ENCODE measurements at regions not wholly inside any gene's neighbourhood (a gene's known extent, or its start where the extent isn't known, plus 50 kb on each side); places are given as distances from the start of the nearest gene placed in this dataset.
"Not testable (repeated sequence)": the region's sequence is repeated elsewhere in the genome, so short reads cannot be mapped to it uniquely, and the experiment has no call there.

DNA sequence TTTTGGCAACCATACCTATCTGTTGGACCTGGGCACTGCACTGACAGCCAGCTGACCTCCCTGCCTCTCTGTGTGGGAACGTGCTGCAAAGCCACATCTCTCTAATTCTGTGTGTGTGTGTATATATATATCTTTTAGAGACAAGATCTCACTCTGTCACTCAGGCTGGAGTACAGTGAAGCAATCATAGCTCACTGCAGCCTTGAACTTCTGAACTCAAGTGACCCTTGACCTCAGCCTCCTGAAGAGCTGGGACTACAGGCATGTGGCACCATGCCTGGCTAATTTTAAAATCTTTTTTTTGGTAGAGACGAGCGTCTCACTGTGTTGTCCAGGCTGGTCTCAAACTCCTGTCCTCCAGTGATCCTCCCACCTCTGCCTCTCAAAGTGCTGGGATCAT, 282.2 kb upstream of the PLGLB2 start:
- TF ChIP-seq, protein P1, sequence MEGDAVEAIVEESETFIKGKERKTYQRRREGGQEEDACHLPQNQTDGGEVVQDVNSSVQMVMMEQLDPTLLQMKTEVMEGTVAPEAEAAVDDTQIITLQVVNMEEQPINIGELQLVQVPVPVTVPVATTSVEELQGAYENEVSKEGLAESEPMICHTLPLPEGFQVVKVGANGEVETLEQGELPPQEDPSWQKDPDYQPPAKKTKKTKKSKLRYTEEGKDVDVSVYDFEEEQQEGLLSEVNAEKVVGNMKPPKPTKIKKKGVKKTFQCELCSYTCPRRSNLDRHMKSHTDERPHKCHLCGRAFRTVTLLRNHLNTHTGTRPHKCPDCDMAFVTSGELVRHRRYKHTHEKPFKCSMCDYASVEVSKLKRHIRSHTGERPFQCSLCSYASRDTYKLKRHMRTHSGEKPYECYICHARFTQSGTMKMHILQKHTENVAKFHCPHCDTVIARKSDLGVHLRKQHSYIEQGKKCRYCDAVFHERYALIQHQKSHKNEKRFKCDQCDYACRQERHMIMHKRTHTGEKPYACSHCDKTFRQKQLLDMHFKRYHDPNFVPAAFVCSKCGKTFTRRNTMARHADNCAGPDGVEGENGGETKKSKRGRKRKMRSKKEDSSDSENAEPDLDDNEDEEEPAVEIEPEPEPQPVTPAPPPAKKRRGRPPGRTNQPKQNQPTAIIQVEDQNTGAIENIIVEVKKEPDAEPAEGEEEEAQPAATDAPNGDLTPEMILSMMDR (IDR thresholded peaks at IDR 0.05), result not testable (repeated sequence)
- not testable (repeated sequence) for TF ChIP-seq POLR2A, POLR2AphosphoS5, EP300 (IDR thresholded peaks at IDR 0.05)
